HG02763 (cell line): ENCODE measurements at regions not wholly inside any gene's neighbourhood (a gene's known extent, or its start where the extent isn't known, plus 50 kb on each side); places are given as distances from the start of the nearest gene placed in this dataset.

Experiments used
- ATAC-seq: cut with Tn5 transposase; IDR thresholded peaks from one replicate; pipeline ENCODE4 v1.9.1; 2021; ENCODE audit warnings: mild to moderate bottlenecking, moderate library complexity; ENCODE audit not compliant: unreplicated experiment

GRCh38 chr16:61332461-61332860 lies 703.8 kb downstream of the CDH8 start:
- no peak for ATAC-seq

- ATAC-seq: no peak
Observed at GRCh38 chr16:61324044-61324443, 712.2 kb downstream of the CDH8 start.

- no peak for ATAC-seq
Observed at GRCh38 chr16:61323456-61323855, 712.8 kb downstream of the CDH8 start.

- ATAC-seq: no peak
Observed at GRCh38 chr16:61320791-61321190, 715.4 kb downstream of the CDH8 start.

GRCh38 chr16:61313931-61314330 lies 722.3 kb downstream of the CDH8 start:
- ATAC-seq: no peak

GRCh38 chr16:61309386-61309785 lies 726.9 kb downstream of the CDH8 start:
- ATAC-seq: no peak

GRCh38 chr16:61306204-61306603 lies 730.0 kb downstream of the CDH8 start:
- no peak for ATAC-seq

GRCh38 chr16:61296814-61297213 lies 739.4 kb downstream of the CDH8 start:
- ATAC-seq: no peak

GRCh38 chr16:61296305-61296704 lies 739.9 kb downstream of the CDH8 start:
- ATAC-seq: no peak

GRCh38 chr16:61295311-61295710 lies 740.9 kb downstream of the CDH8 start:
- ATAC-seq: no peak

- no peak for ATAC-seq
Observed at GRCh38 chr16:61289141-61289540, 747.1 kb downstream of the CDH8 start.

GRCh38 chr16:61277849-61278248 lies 758.4 kb downstream of the CDH8 start:
- ATAC-seq: no peak

- no peak for ATAC-seq
Observed at GRCh38 chr16:61274211-61274610, 762.0 kb downstream of the CDH8 start.

- no peak for ATAC-seq
Observed at GRCh38 chr16:61270726-61271125, 765.5 kb downstream of the CDH8 start.

GRCh38 chr16:61263400-61263799 lies 772.8 kb downstream of the CDH8 start:
- no peak for ATAC-seq

GRCh38 chr16:61261315-61261714 lies 774.9 kb downstream of the CDH8 start:
- no peak for ATAC-seq

GRCh38 chr16:61246592-61246991 lies 789.6 kb downstream of the CDH8 start:
- no peak for ATAC-seq

- no peak for ATAC-seq
Observed at GRCh38 chr16:61243954-61244353, 792.3 kb downstream of the CDH8 start.

- ATAC-seq: no peak
Observed at GRCh38 chr16:61237884-61238485, 798.3 kb downstream of the CDH8 start.

- ATAC-seq: no peak
Observed at GRCh38 chr16:61233713-61234112, 802.5 kb downstream of the CDH8 start.

GRCh38 chr16:61228371-61228770 lies 807.9 kb downstream of the CDH8 start:
- ATAC-seq: no peak

GRCh38 chr16:61215605-61216004 lies 820.6 kb downstream of the CDH8 start:
- ATAC-seq: no peak

- ATAC-seq: no peak
Observed at GRCh38 chr16:61214780-61215179, 821.5 kb downstream of the CDH8 start.
